ENCODE measurements at regions not wholly inside any gene's neighbourhood (a gene's known extent, or its start where the extent isn't known, plus 50 kb on each side); places are given as distances from the start of the nearest gene placed in this dataset.

GRCh38 chr18:61727241-61728193, 165.3 kb downstream of the RNF152 start:
- no peaks in the 10 kb centered on the region for H3K4me1 Mint-ChIP-seq
- TF ChIP-seq, protein P1, sequence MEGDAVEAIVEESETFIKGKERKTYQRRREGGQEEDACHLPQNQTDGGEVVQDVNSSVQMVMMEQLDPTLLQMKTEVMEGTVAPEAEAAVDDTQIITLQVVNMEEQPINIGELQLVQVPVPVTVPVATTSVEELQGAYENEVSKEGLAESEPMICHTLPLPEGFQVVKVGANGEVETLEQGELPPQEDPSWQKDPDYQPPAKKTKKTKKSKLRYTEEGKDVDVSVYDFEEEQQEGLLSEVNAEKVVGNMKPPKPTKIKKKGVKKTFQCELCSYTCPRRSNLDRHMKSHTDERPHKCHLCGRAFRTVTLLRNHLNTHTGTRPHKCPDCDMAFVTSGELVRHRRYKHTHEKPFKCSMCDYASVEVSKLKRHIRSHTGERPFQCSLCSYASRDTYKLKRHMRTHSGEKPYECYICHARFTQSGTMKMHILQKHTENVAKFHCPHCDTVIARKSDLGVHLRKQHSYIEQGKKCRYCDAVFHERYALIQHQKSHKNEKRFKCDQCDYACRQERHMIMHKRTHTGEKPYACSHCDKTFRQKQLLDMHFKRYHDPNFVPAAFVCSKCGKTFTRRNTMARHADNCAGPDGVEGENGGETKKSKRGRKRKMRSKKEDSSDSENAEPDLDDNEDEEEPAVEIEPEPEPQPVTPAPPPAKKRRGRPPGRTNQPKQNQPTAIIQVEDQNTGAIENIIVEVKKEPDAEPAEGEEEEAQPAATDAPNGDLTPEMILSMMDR (IDR thresholded peaks at IDR 0.05; ENCODE audit: unreplicated experiment in 3 of 3): no peak
- H3K27me3 Mint-ChIP-seq (ENCODE audit: low read depth): no peaks in the 10 kb centered on the region
- peaks cover 10% of the 10 kb centered on the region for H3K9me3 Mint-ChIP-seq
- H3K36me3 Mint-ChIP-seq (ENCODE audit: low read depth): no peaks in the 10 kb centered on the region
- no peak overlapping the region for H3K27ac Mint-ChIP-seq
- H3K4me3 Mint-ChIP-seq: no peak overlapping the region

DNA sequence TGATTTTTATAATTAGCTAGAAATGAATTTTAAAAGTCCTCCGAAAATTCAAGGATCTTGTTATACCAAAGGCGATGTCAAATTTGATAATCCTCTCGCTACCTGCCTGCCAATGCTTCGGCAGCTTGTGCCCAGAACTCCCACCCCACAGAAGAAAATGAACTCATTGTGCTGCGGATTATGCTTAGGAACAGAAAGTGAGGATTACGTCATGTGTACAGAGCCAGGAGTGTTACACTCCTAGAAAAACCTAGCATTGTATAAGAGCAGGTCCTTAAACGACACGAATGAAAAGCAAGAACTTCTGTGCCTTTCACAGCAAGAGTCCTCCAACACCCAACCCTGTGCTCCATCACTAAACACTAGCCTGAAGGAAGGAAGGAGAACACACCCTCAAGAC, 168.3 kb downstream of the RNF152 start:
- no peak overlapping the region for H3K4me3 Mint-ChIP-seq
- H3K4me1 Mint-ChIP-seq: no peaks in the 10 kb centered on the region
- H3K27ac Mint-ChIP-seq: no peak overlapping the region
- H3K27me3 Mint-ChIP-seq (ENCODE audit: low read depth): peaks cover 4% of the 10 kb centered on the region
- peaks cover 10% of the 10 kb centered on the region for H3K9me3 Mint-ChIP-seq
- H3K36me3 Mint-ChIP-seq (ENCODE audit: low read depth): no peaks in the 10 kb centered on the region
- TF ChIP-seq, protein P1 (IDR thresholded peaks at IDR 0.05; ENCODE audit: unreplicated experiment in 3 of 3): no peak

GRCh38 chr18:61722247-61722646, 170.6 kb downstream of the RNF152 start:
- Mint-ChIP-seq H3K4me1 (no peaks in the 10 kb centered on the region), H3K36me3 (ENCODE audit: low read depth) (no peaks in the 10 kb centered on the region), H3K27ac (no peak overlapping the region), H3K9me3 (peaks cover 13% of the 10 kb centered on the region), H3K4me3 (no peak overlapping the region), H3K27me3 (ENCODE audit: low read depth) (peaks cover 4% of the 10 kb centered on the region)
- TF ChIP-seq, protein P1 (IDR thresholded peaks at IDR 0.05; ENCODE audit: unreplicated experiment in 3 of 3): no peak

- no peak overlapping the region for H3K4me3 Mint-ChIP-seq
- TF ChIP-seq, protein P1 (IDR thresholded peaks at IDR 0.05; ENCODE audit: unreplicated experiment in 3 of 3): no peak
- H3K9me3 Mint-ChIP-seq: peaks cover 7% of the 10 kb centered on the region
- no peak overlapping the region for H3K27ac Mint-ChIP-seq
- H3K36me3 Mint-ChIP-seq (ENCODE audit: low read depth): no peaks in the 10 kb centered on the region
- peaks cover 4% of the 10 kb centered on the region for H3K27me3 Mint-ChIP-seq (ENCODE audit: low read depth)
- H3K4me1 Mint-ChIP-seq: no peaks in the 10 kb centered on the region
These were observed 172.3 kb downstream of the RNF152 start for GRCh38 chr18:61720496-61720895.

DNA sequence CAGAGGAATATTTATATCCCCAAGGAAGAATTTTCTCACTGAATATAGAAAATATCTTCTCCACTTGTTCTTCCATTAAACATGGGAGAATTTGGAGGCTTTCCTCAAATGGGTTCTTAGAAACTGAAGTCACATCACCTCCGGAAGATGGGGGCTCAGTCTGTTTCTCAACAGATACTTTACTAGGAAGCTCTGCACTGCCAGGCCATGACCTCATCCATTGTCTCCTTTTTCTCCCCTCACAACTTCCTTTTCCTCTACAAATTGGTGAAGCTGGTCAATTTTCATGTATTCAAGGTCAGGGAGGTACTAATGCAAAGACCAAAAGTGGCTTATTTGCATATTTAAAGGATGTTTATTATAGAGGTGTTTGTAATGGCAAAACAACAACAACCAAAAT, 173.1 kb downstream of the RNF152 start:
- H3K9me3 Mint-ChIP-seq: peaks cover 3% of the 10 kb centered on the region
- no peaks in the 10 kb centered on the region for H3K4me1 Mint-ChIP-seq
- H3K36me3 Mint-ChIP-seq (ENCODE audit: low read depth): no peaks in the 10 kb centered on the region
- H3K4me3 Mint-ChIP-seq: no peak overlapping the region
- no peak overlapping the region for H3K27ac Mint-ChIP-seq
- TF ChIP-seq, protein P1 (IDR thresholded peaks at IDR 0.05; ENCODE audit: unreplicated experiment in 3 of 3): no peak
- peaks cover 4% of the 10 kb centered on the region for H3K27me3 Mint-ChIP-seq (ENCODE audit: low read depth)

DNA sequence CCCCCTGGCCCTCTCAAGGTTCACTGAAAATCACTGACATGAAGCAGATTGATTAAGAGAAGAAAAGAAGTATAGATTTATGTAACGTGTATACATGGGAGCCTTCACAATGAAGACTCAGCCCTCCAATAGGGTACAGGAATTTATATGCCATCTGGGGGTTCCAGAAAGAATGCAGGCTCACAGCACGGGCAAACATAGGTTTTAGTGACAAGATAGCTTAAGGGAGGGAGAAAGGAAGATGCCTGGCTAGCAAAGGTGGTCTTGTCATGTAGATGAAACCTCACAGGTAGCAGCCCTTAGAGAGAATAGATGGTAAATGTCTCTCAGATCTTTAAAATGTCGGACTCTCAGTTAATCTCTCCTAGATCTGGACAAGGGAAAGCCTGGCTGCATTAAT, 173.9 kb downstream of the RNF152 start:
- Mint-ChIP-seq H3K27ac (no peak overlapping the region), H3K4me1 (no peaks in the 10 kb centered on the region), H3K27me3 (ENCODE audit: low read depth) (peaks cover 4% of the 10 kb centered on the region), H3K9me3 (peaks cover 3% of the 10 kb centered on the region), H3K4me3 (no peak overlapping the region), H3K36me3 (ENCODE audit: low read depth) (no peaks in the 10 kb centered on the region)
- TF ChIP-seq, protein P1 (IDR thresholded peaks at IDR 0.05; ENCODE audit: unreplicated experiment in 3 of 3): no peak
